Esophagus squamous epithelium (tissue), 5 donors: ENCODE measurements at regions not wholly inside any gene's neighbourhood (a gene's known extent, or its start where the extent isn't known, plus 50 kb on each side); places are given as distances from the start of the nearest gene placed in this dataset.

Experiments used
- DNase-seq: peaks from one replicate; lab custom pipeline; 2025; lab: John Stamatoyannopoulos, UW
- H3K27ac ChIP-seq, 4 donors: fragments of 200-600 bp; sonication (generic); one replicate each; pipeline ENCODE4 v1.5.1; 2016 to 2019; ENCODE audit warnings: mild to moderate bottlenecking in 1 of 4
- H3K27me3 ChIP-seq, 4 donors: fragments of 200-600 bp; sonication (generic); 1 replicate in 3 of 4; 2 replicates in 1 of 4; pipeline versions ENCODE4 v1.5.1 to v1.6.0; 2017 to 2021; ENCODE audit warnings: antibody characterized with exemption in 1 of 4
- H3K36me3 ChIP-seq, 3 donors: fragments of 200-600 bp; sonication (generic); one replicate each; pipeline ENCODE4 v1.5.1; 2016 to 2019
- H3K4me1 ChIP-seq, 3 donors: fragments of 200-600 bp; sonication (generic); one replicate each; pipeline ENCODE4 v1.5.1; 2017 to 2019
- H3K4me3 ChIP-seq, 4 donors: fragments of 200-600 bp; sonication (generic); 1 replicate in 3 of 4; 2 replicates in 1 of 4; pipeline ENCODE4 v1.5.1; 2016 to 2019; ENCODE audit warnings: mild to moderate bottlenecking in 2 of 4, moderate library complexity in 1 of 4
- H3K9me3 ChIP-seq, 3 donors: fragments of 200-600 bp; sonication (generic); one replicate each; pipeline ENCODE4 v1.5.1; 2016 to 2019
- CTCF ChIP-seq, 6 experiments: fragments of 450-650 bp in 4 of 6; fragments of 200-600 bp in 2 of 6; sonication (generic) in 2 of 6; IDR thresholded peaks; one replicate each; pipeline ENCODE4 v1.5.1; 2016 to 2019; ENCODE audit warnings: antibody characterized with exemption in 6 of 6, mild to moderate bottlenecking in 4 of 6, moderate library complexity in 4 of 6
- POLR2A ChIP-seq, 4 donors: fragments of 450-650 bp; IDR thresholded peaks; one replicate each; pipeline ENCODE4 v1.6.1; 2017; ENCODE audit warnings: antibody characterized with exemption in 4 of 4, mild to moderate bottlenecking in 4 of 4, moderate library complexity in 3 of 4
- whole genome bisulfite sequencing, 2 donors: methylation state at CpG; one replicate each; pipeline ENCODE4 v1.1.5; 2018; 5-methylcytosine and 5-hydroxymethylcytosine counted together
- intact Hi-C: fragments of 100-400 bp; cut with DNase I; formaldehyde crosslinking; loops from one replicate; pipeline ENCODE4 v1.15.0; 2022
- small RNA-seq, 4 donors: library from RNA; depleted of rRNA; stranded (forward); fragments of <200 nt; gene quantifications; one replicate each; pipeline ENCODE3, GENCODE V24; 2016
- donor health status: DM: yes; HTN: yes; CAD: no.

GRCh38 chr16:51224317-51224716 is 73.2 kb upstream of the SALL1 start:
- no peak overlapping the region for H3K4me3 ChIP-seq
- H3K4me1 ChIP-seq = no peaks in the 10 kb centered on the region
- TF ChIP-seq POLR2A (IDR thresholded peaks at IDR 0.05) (no peak), CTCF (IDR thresholded peaks at IDR 0.05) (no peak)
- intact Hi-C loops = no loop called here
- H3K9me3 ChIP-seq = no peaks in the 10 kb centered on the region
- peaks cover 0 to 14% (median 0%) of the 10 kb centered on the region in 4 donors for H3K27me3 ChIP-seq
- H3K27ac ChIP-seq = no peak overlapping the region
- no peak for DNase-seq
- no peaks in the 10 kb centered on the region for H3K36me3 ChIP-seq
- 82 to 83% methylated on average over 1 to 2 of the region's 2 CpGs for WGBS, 2 donors

- no peaks in the 10 kb centered on the region for H3K36me3 ChIP-seq
- no peak overlapping the region for H3K4me3 ChIP-seq
- 28 to 50% methylated on average over 4 to 5 of the region's 6 CpGs for WGBS, 2 donors
- DNase-seq = no peak
- intact Hi-C loops = no loop called here
- no peak overlapping the region for H3K27ac ChIP-seq
- peaks cover 0 to 9% (median 0%) of the 10 kb centered on the region in 4 donors for H3K27me3 ChIP-seq
- H3K9me3 ChIP-seq = peaks cover 0 to 10% (median 0%) of the 10 kb centered on the region in 3 donors
- no peaks in the 10 kb centered on the region for H3K4me1 ChIP-seq
- TF ChIP-seq POLR2A (IDR thresholded peaks at IDR 0.05) = no peak
- TF ChIP-seq CTCF (IDR thresholded peaks at IDR 0.05) = no peak
These were observed 70.9 kb upstream of the SALL1 start for GRCh38 chr16:51222016-51222415.

DNA sequence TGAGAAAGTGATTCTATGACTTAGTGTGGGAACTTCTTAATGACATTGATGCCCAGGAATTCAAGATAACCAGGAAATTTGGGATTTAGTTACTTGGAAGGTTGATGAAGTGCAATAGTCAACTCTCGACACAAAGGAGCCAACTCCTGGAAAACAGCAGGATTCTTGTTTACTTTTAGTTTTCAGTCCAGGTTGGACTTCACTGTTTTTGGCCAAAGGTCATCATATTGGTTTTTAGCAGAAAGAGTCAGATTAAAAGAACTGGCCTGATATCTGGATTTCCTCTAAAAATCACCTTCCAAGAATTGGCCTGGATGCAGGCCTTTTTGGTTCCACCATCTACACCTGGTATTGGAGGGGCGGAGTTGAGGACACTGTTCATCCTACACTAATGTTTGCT is 60.1 kb upstream of the SALL1 start:
- Histone ChIP-seq H3K9me3 (no peaks in the 10 kb centered on the region), H3K27me3 (no peaks in the 10 kb centered on the region), H3K27ac (no peak overlapping the region), H3K36me3 (no peaks in the 10 kb centered on the region), H3K4me1 (no peaks in the 10 kb centered on the region), H3K4me3 (no peak overlapping the region)
- intact Hi-C loops = no loop called here
- WGBS, 2 donors = 59 to 76% methylated on average over 2 of the region's 2 CpGs
- DNase-seq = no peak
- TF ChIP-seq POLR2A (IDR thresholded peaks at IDR 0.05) (no peak), CTCF (IDR thresholded peaks at IDR 0.05) (no peak)

GRCh38 chr16:51210087-51210486 is 59.0 kb upstream of the SALL1 start:
- 24 to 45% methylated on average over 2 of the region's 2 CpGs for WGBS, 2 donors
- TF ChIP-seq CTCF (IDR thresholded peaks at IDR 0.05) = no peak
- TF ChIP-seq POLR2A (IDR thresholded peaks at IDR 0.05) = no peak
- intact Hi-C loops = no loop called here
- no peaks in the 10 kb centered on the region for H3K36me3 ChIP-seq
- no peak overlapping the region for H3K27ac ChIP-seq
- no peak overlapping the region for H3K4me3 ChIP-seq
- H3K27me3 ChIP-seq = no peaks in the 10 kb centered on the region
- no peaks in the 10 kb centered on the region for H3K9me3 ChIP-seq
- no peaks in the 10 kb centered on the region for H3K4me1 ChIP-seq
- no peak for DNase-seq

- no peak for DNase-seq
- TF ChIP-seq CTCF (IDR thresholded peaks at IDR 0.05) = no peak
- no peak for TF ChIP-seq POLR2A (IDR thresholded peaks at IDR 0.05)
- Histone ChIP-seq H3K27ac (no peak overlapping the region), H3K9me3 (peaks cover 0 to 9% (median 5%) of the 10 kb centered on the region in 3 donors), H3K4me3 (no peak overlapping the region), H3K27me3 (peaks cover 0 to 1% (median 0%) of the 10 kb centered on the region in 4 donors), H3K36me3 (no peaks in the 10 kb centered on the region), H3K4me1 (no peaks in the 10 kb centered on the region)
- intact Hi-C loops = no loop called here
These were observed 50.5 kb upstream of the SALL1 start for GRCh38 chr16:51201604-51202003.

Small RNA genes in the stretch of these regions (small RNA-seq; reads per million reads assigned to genes)
- 0 reads per million in 4 donors for gene AC137527.1
